ENCODE measurements at regions not wholly inside any gene's neighbourhood (a gene's known extent, or its start where the extent isn't known, plus 50 kb on each side); places are given as distances from the start of the nearest gene placed in this dataset.

GRCh38 chr12:19054035-19054434 is 75.5 kb upstream of the PLEKHA5 start:
- DNase-seq (ENCODE audit: low spot score) = no peak

- no peak for DNase-seq (ENCODE audit: low spot score)
Observed at GRCh38 chr12:19055589-19055988, 73.9 kb upstream of the PLEKHA5 start.

GRCh38 chr12:19058235-19059021 is 71.1 kb upstream of the PLEKHA5 start:
- no peak for DNase-seq (ENCODE audit: low spot score)

GRCh38 chr12:19064713-19065112 is 64.8 kb upstream of the PLEKHA5 start:
- no peak for DNase-seq (ENCODE audit: low spot score)

- no peak for DNase-seq (ENCODE audit: low spot score)
Observed at GRCh38 chr12:19065223-19065622, 64.3 kb upstream of the PLEKHA5 start.

- no peak for DNase-seq (ENCODE audit: low spot score)
Observed at GRCh38 chr12:19065871-19066270, 63.7 kb upstream of the PLEKHA5 start.

- DNase-seq (ENCODE audit: low spot score) = no peak
Observed at GRCh38 chr12:19066475-19067001, 63.0 kb upstream of the PLEKHA5 start.

- DNase-seq (ENCODE audit: low spot score) = no peak
Observed at GRCh38 chr12:19068137-19068536, 61.4 kb upstream of the PLEKHA5 start.

GRCh38 chr12:19070341-19070740 is 59.2 kb upstream of the PLEKHA5 start:
- DNase-seq (ENCODE audit: low spot score) = no peak

GRCh38 chr12:19074700-19075099 is 54.8 kb upstream of the PLEKHA5 start:
- no peak for DNase-seq (ENCODE audit: low spot score)

- no peak for DNase-seq (ENCODE audit: low spot score)
Observed at GRCh38 chr12:19075711-19076340, 53.7 kb upstream of the PLEKHA5 start.
